ENCODE measurements at regions not wholly inside any gene's neighbourhood (a gene's known extent, or its start where the extent isn't known, plus 50 kb on each side); places are given as distances from the start of the nearest gene placed in this dataset.

DNA sequence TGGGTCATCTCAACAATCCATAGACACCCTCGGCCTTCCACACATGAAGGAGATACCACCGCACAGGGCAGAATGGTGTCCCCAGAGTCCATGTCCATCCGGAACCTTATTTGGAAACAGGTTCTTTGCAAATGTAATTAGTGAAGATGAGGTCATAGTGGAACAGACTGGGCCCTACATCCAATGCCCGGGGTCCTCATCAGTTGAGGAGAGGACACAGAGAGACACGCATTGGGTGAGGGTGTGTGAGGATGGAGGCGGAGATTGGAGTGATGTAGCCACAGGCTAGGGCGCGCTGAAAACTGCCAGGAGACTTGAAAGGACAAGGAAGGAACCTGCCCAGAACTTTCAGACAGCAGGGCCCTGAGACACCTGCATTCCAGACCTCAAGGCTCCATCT lies 169.4 kb downstream of the ENGASE start:
- no peak for DNase-seq (ENCODE audit: low read depth)
- no peak overlapping the region for H3K4me3 ChIP-seq (ENCODE audit: control insufficient read depth, low read depth, low read length)
- TF ChIP-seq, protein P1, sequence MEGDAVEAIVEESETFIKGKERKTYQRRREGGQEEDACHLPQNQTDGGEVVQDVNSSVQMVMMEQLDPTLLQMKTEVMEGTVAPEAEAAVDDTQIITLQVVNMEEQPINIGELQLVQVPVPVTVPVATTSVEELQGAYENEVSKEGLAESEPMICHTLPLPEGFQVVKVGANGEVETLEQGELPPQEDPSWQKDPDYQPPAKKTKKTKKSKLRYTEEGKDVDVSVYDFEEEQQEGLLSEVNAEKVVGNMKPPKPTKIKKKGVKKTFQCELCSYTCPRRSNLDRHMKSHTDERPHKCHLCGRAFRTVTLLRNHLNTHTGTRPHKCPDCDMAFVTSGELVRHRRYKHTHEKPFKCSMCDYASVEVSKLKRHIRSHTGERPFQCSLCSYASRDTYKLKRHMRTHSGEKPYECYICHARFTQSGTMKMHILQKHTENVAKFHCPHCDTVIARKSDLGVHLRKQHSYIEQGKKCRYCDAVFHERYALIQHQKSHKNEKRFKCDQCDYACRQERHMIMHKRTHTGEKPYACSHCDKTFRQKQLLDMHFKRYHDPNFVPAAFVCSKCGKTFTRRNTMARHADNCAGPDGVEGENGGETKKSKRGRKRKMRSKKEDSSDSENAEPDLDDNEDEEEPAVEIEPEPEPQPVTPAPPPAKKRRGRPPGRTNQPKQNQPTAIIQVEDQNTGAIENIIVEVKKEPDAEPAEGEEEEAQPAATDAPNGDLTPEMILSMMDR (IDR thresholded peaks at IDR 0.05; ENCODE audit: control insufficient read depth, insufficient read depth, low read depth, low read length, missing control alignments): no peak

DNA sequence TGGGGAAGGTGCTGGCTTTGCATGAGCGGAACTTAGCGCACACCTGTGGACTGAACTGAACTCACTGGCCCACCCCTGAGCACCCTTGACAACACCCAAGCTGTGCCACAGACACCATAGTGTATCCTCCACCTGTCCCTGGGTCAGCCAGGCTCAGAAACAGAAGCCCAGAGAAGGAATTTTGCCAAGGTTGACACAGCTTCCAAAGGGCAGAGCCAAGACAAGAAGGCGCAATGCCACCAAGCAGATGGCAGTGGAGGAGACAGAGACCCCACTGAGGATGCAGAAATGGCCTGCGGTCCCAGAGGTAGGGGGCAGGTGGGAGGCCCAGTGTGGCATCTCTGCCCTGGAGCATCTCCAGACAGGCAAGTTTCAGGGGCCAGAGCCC lies 169.0 kb downstream of the ENGASE start:
- DNase-seq (ENCODE audit: low read depth): no peak
- H3K4me3 ChIP-seq (ENCODE audit: control insufficient read depth, low read depth, low read length): no peak overlapping the region
- TF ChIP-seq, protein P1 (IDR thresholded peaks at IDR 0.05; ENCODE audit: control insufficient read depth, insufficient read depth, low read depth, low read length, missing control alignments): no peak

DNA sequence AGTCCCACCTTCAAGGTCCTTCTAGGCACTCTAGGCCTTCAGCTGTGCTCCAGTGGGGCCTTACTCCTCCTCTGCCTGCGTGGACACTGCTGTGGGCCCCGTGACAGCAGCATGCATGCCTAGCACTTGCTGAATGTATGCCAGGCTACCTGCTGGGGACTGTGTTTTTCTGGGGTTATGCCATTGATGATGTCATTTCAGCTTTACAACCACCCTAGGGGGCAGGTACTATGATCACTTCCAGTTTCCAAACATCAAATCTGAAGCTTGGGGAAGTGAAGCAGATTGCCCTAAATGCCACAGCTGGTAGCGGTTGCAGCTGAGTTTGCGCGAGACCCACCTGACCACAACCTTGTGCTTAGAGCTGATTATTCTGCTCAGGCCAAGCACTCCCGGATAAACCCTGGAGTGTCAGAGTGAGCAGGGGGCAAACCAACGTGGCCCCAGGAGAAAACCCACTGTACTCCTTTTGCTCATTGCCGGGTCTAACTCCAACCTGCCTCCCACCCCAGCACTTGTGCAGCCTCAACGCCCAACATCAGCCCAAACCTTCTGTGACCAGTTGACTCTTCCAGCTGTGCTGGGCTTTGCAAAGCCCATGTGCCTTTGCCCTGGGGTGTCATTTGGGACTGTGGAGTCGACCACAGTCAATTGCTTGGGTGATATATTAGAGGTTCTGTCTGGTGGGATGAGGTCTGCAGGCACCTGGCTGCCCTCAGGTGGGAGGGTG lies 168.4 kb downstream of the ENGASE start:
- no peak overlapping the region for H3K4me3 ChIP-seq (ENCODE audit: control insufficient read depth, low read depth, low read length)
- TF ChIP-seq, protein P1 (IDR thresholded peaks at IDR 0.05; ENCODE audit: control insufficient read depth, insufficient read depth, low read depth, low read length, missing control alignments): no peak
- no peak for DNase-seq (ENCODE audit: low read depth)

DNA sequence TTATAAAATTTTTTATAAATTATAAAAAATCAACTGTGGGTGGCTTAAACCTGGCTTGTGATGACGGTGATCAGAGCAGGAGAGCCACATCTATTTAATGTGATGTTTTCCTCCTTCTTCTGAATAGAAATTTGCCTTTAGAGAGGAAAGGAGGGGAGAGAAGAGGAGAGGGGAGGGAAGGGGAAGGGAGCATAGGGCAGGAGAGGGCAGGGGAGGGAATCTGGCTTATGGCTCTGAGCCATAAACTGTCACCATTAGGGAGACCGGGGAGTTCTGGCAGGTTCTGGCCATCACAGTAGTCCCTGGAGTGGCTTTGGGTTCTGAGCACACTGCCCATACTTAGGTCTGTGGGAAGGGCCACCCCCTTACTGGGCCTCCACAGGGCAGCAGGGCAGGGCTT lies 167.8 kb downstream of the ENGASE start:
- TF ChIP-seq, protein P1 (IDR thresholded peaks at IDR 0.05; ENCODE audit: control insufficient read depth, insufficient read depth, low read depth, low read length, missing control alignments): no peak
- H3K4me3 ChIP-seq (ENCODE audit: control insufficient read depth, low read depth, low read length): no peak overlapping the region
- no peak for DNase-seq (ENCODE audit: low read depth)

DNA sequence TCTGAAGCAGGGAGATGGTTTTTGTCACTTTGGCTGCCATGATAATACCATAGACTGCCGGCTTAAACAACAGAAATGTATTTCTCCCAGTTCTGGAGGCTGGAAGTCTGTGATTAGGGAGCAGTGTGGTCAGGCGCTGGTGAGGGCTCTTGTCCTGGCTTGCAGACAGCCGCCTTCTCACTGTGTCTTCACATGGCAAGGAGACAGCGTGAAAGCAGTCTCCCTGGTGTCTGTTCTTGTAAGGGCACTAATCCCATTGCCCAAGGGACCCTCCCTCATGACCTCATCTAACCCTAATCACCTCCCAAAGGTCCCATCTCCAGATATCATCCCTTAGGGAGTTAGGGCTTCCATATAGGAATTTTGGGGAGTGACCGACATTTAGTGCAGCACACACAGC lies 167.0 kb downstream of the ENGASE start:
- TF ChIP-seq, protein P1 (IDR thresholded peaks at IDR 0.05; ENCODE audit: control insufficient read depth, insufficient read depth, low read depth, low read length, missing control alignments): no peak

DNA sequence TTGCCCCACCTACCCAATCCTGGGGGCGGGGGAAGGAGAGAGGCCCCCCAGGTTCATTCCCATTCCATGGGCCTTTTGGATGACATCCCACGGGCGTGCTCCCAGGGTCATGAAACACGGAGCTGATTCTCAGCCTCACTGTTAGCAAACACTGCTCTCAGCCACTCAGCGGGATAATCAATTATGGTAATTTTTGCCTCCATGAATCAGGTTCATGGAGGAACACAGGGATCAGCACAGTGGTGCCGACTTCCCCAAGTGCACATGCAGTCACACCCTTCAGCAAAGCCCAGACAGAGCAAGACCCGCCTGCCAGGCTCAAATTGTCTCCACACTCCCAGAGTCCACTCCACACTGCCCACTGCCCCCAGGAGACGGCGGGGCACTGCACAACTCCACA lies 164.6 kb downstream of the ENGASE start:
- H3K4me3 ChIP-seq (ENCODE audit: control insufficient read depth, low read depth, low read length): no peak overlapping the region
- TF ChIP-seq, protein P1 (IDR thresholded peaks at IDR 0.05; ENCODE audit: control insufficient read depth, insufficient read depth, low read depth, low read length, missing control alignments): no peak

More for the DNA sequence above, 167.0 kb downstream of the ENGASE start:
- no peak for DNase-seq (ENCODE audit: low read depth)
- H3K4me3 ChIP-seq (ENCODE audit: control insufficient read depth, low read depth, low read length): no peak overlapping the region

More for the DNA sequence above, 164.6 kb downstream of the ENGASE start:
- no peak for DNase-seq (ENCODE audit: low read depth)

All from AG09309 (cell line).